ENCODE measurements at regions not wholly inside any gene's neighbourhood (a gene's known extent, or its start where the extent isn't known, plus 50 kb on each side); places are given as distances from the start of the nearest gene placed in this dataset.

GRCh38 chr2:62437785-62438184 lies 68.2 kb downstream of the TMEM17 start (continued):
- TF ChIP-seq SRF (IDR thresholded peaks at IDR 0.05; ENCODE audit: low read depth) (no peak), YY1 (IDR thresholded peaks at IDR 0.05; ENCODE audit: extremely low read depth, insufficient replicate concordance, low read depth, low read length) (no peak), ELF1 (IDR thresholded peaks at IDR 0.05; ENCODE audit: borderline replicate concordance, low read depth) (no peak), ATF3 (IDR thresholded peaks at IDR 0.05) (no peak), REST (IDR thresholded peaks at IDR 0.05; ENCODE audit: low read depth) (no peak), TCF7L2 (IDR thresholded peaks at IDR 0.05; ENCODE audit: borderline replicate concordance, extremely low read depth, insufficient read depth, insufficient read length) (no peak), FOSL1 (IDR thresholded peaks at IDR 0.05; ENCODE audit: low read depth) (no peak)

- Histone ChIP-seq H3K27ac (ENCODE audit: low read depth, low read length) (no peak overlapping the region), H4K20me1 (ENCODE audit: insufficient read depth) (no peaks in the 10 kb centered on the region), H3K4me3 (replicated peaks in 1 of 2; ENCODE audit: low read depth in 1 of 2, low read length in 2 of 2) (no peak overlapping the region), H3K9me2 (ENCODE audit: insufficient read depth) (no peaks in the 10 kb centered on the region), H3K79me2 (ENCODE audit: insufficient read depth, low read length) (no peaks in the 10 kb centered on the region), H3K4me1 (ENCODE audit: control insufficient read depth in 1 of 2, insufficient read depth in 2 of 2, low read length in 2 of 2) (no peaks in the 10 kb centered on the region), H3K4me2 (ENCODE audit: low read length) (no peak overlapping the region), H3K36me3 (ENCODE audit: control insufficient read depth in 1 of 2, insufficient read depth in 2 of 2, low read length in 2 of 2) (no peaks in the 10 kb centered on the region), H2AFZ (ENCODE audit: low read depth, low read length, poor library complexity, severe bottlenecking) (no peak overlapping the region), H3K27me3 (ENCODE audit: insufficient read depth, low read length) (no peaks in the 10 kb centered on the region), H3K9ac (ENCODE audit: low read length) (no peak overlapping the region), H3K9me3 (ENCODE audit: control insufficient read depth in 1 of 2, insufficient read depth in 1 of 2, low read depth in 1 of 2, low read length in 2 of 2) (no peaks in the 10 kb centered on the region)
- CTCF ChIA-PET: no interaction called here
- intact Hi-C loops (cut with micrococcal nuclease): no loop called here
- TF ChIP-seq TCF7L2 (IDR thresholded peaks at IDR 0.05; ENCODE audit: borderline replicate concordance, extremely low read depth, insufficient read depth, insufficient read length): no peak
- TF ChIP-seq EZH2 (IDR thresholded peaks at IDR 0.05): no peak
- TF ChIP-seq CBX3 (IDR thresholded peaks at IDR 0.05; ENCODE audit: low read depth): no peak
- TF ChIP-seq ZFX (IDR thresholded peaks at IDR 0.05): no peak
- no peak for TF ChIP-seq JUND (IDR thresholded peaks at IDR 0.05)
- TF ChIP-seq SIN3A (IDR thresholded peaks at IDR 0.05; ENCODE audit: low read depth): no peak
- TF ChIP-seq EZH2phosphoT487 (IDR thresholded peaks at IDR 0.05; ENCODE audit: borderline replicate concordance): no peak
- no peak for TF ChIP-seq EGR1 (IDR thresholded peaks at IDR 0.05; ENCODE audit: low read depth)
- no peak for TF ChIP-seq MAX (IDR thresholded peaks at IDR 0.05)
- TF ChIP-seq RAD21 (IDR thresholded peaks at IDR 0.05; ENCODE audit: low read depth): no peak
- TF ChIP-seq ELF1 (IDR thresholded peaks at IDR 0.05; ENCODE audit: borderline replicate concordance, low read depth): no peak
- no peak for TF ChIP-seq FOSL1 (IDR thresholded peaks at IDR 0.05; ENCODE audit: low read depth)
- TF ChIP-seq REST (IDR thresholded peaks at IDR 0.05; ENCODE audit: low read depth): no peak
- TF ChIP-seq YY1 (IDR thresholded peaks at IDR 0.05; ENCODE audit: extremely low read depth, insufficient replicate concordance, low read depth, low read length): no peak
- RAD21 ChIA-PET (ENCODE audit: low non-redundant PET in 1 of 2, low total read pairs in 2 of 2, uncharacterized antibody in 2 of 2, unreplicated experiment in 2 of 2): no interaction called here
- BruUV-seq (replicated peaks): no TSS peak
- DNase-seq (ENCODE audit: low read depth, low spot score) (no peak), ATAC-seq (no peak)
- POLR2A ChIA-PET: no interaction called here
Observed at GRCh38 chr2:62435720-62436119, 70.3 kb downstream of the TMEM17 start.

All from HCT116 (cell line).